Heart right ventricle (tissue), 16 donors: ENCODE measurements at regions not wholly inside any gene's neighbourhood (a gene's known extent, or its start where the extent isn't known, plus 50 kb on each side); places are given as distances from the start of the nearest gene placed in this dataset.

Experiments used
- ATAC-seq, 8 donors: fragments of 200-7000 bp; cut with Tn5 transposase; one replicate each; pipeline ENCODE4 v1.9.1; 2020; ENCODE audit warnings: mild to moderate bottlenecking in 8 of 8, moderate library complexity in 8 of 8, moderate number of reproducible peaks in 1 of 8
- DNase-seq, 2 donors: peaks; one replicate each; pipeline ENCODE4 v3.0.0-alpha.2; 2020
- H3K27ac ChIP-seq, 10 donors: fragments of 200-600 bp; sonication (generic) in 2 of 10; one replicate each; pipeline versions ENCODE4 v1.5.0 to v1.8.0; 2020 to 2022; ENCODE audit warnings: mild to moderate bottlenecking in 3 of 10
- H3K27me3 ChIP-seq, 7 donors: fragments of 200-600 bp; one replicate each; pipeline ENCODE4 v1.8.0; 2021 to 2022; ENCODE audit warnings: mild to moderate bottlenecking in 2 of 7
- H3K36me3 ChIP-seq, 9 donors: fragments of 200-600 bp; sonication (generic) in 1 of 9; one replicate each; pipeline versions ENCODE4 v1.5.0 to v1.8.0; 2020 to 2022; ENCODE audit warnings: mild to moderate bottlenecking in 2 of 9
- H3K4me1 ChIP-seq, 9 donors: fragments of 200-600 bp; sonication (generic) in 1 of 9; one replicate each; pipeline versions ENCODE4 v1.5.0 to v1.8.0; 2020 to 2022; ENCODE audit warnings: mild to moderate bottlenecking in 4 of 9
- H3K4me3 ChIP-seq, 10 donors: fragments of 200-600 bp; sonication (generic) in 2 of 10; one replicate each; pipeline versions ENCODE4 v1.5.0 to v1.8.0; 2020 to 2022; ENCODE audit warnings: mild to moderate bottlenecking in 7 of 10, moderate library complexity in 2 of 10
- H3K9me3 ChIP-seq, 11 donors: fragments of 200-600 bp in 10 of 11; sonication (generic) in 2 of 11; one replicate each; pipeline versions ENCODE4 v1.5.0 to v1.8.0; 2013 to 2022; ENCODE audit warnings: mild to moderate bottlenecking in 2 of 11, control low read depth in 1 of 11, moderate library complexity in 1 of 11
- CTCF ChIP-seq, 9 donors: fragments of 200-600 bp; sonication (generic) in 2 of 9; IDR thresholded peaks; one replicate each; pipeline versions ENCODE4 v1.5.0 to v1.8.0; 2021 to 2022; ENCODE audit warnings: antibody characterized with exemption in 9 of 9, mild to moderate bottlenecking in 5 of 9, moderate library complexity in 1 of 9
- WGBS, 2 donors: extraction: QIAGEN DNeasy Blood & Tissue Kit; methylation state at CpG; one replicate each; pipeline ENCODE4 v1.1.7; 2013; ENCODE audit warnings: inconsistent platforms in 1 of 2; 5-methylcytosine and 5-hydroxymethylcytosine counted together
- intact Hi-C, 10 donors: fragments of 100-400 bp; cut with DNase I; formaldehyde crosslinking; loops; one replicate each; pipeline versions ENCODE4 v1.11.1 to v1.14.2; 2022
- donor health status: Arrhythmogenic right ventricular cardiomyopathy.
- donor health status: ischemic (EF 13 %, LVEDD 7.1; RV severe dilation, severe dysfunction).
- donor health status: healthy with polysubstance abuse.
- donor health status: DM: no; HTN: yes; CAD: no.
- donor health status: DM: no; HTN: no; CAD: no.
- donor health status: ischemic (EF 25% LVEDD 6.9; RV normal size, moderate dysfunction).
- donor health status: ischemic (EF 25% LVEDD 5.7; RV mildly dilated, moderate dysfunction).
- donor health status: healthy.
- donor health status: DM: yes; HTN: yes; CAD: no.
- donor health status: Ischemic cardiomyopathy.
- donor health status: ischemic (EF 35%, LVEDD 5.7; RV mildly dilated, moderate dysfunction).
- donor health status: nonischemic (EF 11% LVEDD 7.7; RV severe dilation, severe dysfunction).
- donor health status: DM: yes; HTN: yes; CAD: no.
- donor health status: PGD.
- donor health status: ischemic (EF 29% LVEDD 5.4; RV normal size, mild dysfunction).
- donor health status: nonischemic (EF 23%, LVEDD 6.1; RV moderate dilation, normal function).

- H3K4me1 ChIP-seq = peaks cover 0 to 19% (median 5%) of the 10 kb centered on the region in 9 donors
- WGBS, 2 donors = 51 to 59% methylated on average over 8 of the region's 8 CpGs
- no peak for ATAC-seq
- intact Hi-C loops = loop anchor here in 8 of 10 donors (5.0 to 10.0 kb wide), 12 partner anchors 203 to 1026 kb away; partner anchors contain the start of gene EDN1 (in 1 of the 8)
- H3K27ac ChIP-seq = peak overlapping the region in 1 of 10 donors; percentile 15
- no peak for TF ChIP-seq CTCF (IDR thresholded peaks at IDR 0.05)
- H3K36me3 ChIP-seq = no peaks in the 10 kb centered on the region
- no peak for DNase-seq
- no peaks in the 10 kb centered on the region for H3K9me3 ChIP-seq
- no peak overlapping the region for H3K4me3 ChIP-seq
- H3K27me3 ChIP-seq = no peaks in the 10 kb centered on the region
These were observed 108.3 kb upstream of the PHACTR1 start for GRCh38 chr6:12608016-12608860.

- H3K27ac ChIP-seq = peak overlapping the region in 1 of 10 donors; percentile 15
- DNase-seq (no peak), ATAC-seq (no peak)
- H3K9me3 ChIP-seq = no peaks in the 10 kb centered on the region
- peaks cover 0 to 18% (median 5%) of the 10 kb centered on the region in 9 donors for H3K4me1 ChIP-seq
- no peak for TF ChIP-seq CTCF (IDR thresholded peaks at IDR 0.05)
- intact Hi-C loops = loop anchor here in 8 of 10 donors (5.0 to 10.0 kb wide), 12 partner anchors 204 to 1027 kb away; partner anchors contain the start of gene EDN1 (in 1 of the 8)
- WGBS, 2 donors = 81 to 90% methylated on average over 3 of the region's 3 CpGs
- no peaks in the 10 kb centered on the region for H3K27me3 ChIP-seq
- no peaks in the 10 kb centered on the region for H3K36me3 ChIP-seq
- no peak overlapping the region for H3K4me3 ChIP-seq
These were observed 107.7 kb upstream of the PHACTR1 start for GRCh38 chr6:12608874-12609273.

- H3K27me3 ChIP-seq = no peaks in the 10 kb centered on the region
- H3K4me3 ChIP-seq = no peak overlapping the region
- DNase-seq (no peak), ATAC-seq (no peak)
- H3K9me3 ChIP-seq = no peaks in the 10 kb centered on the region
- intact Hi-C loops = loop anchor here in 8 of 10 donors (5.0 to 10.0 kb wide), 12 partner anchors 205 to 1027 kb away; partner anchors contain the start of gene EDN1 (in 1 of the 8)
- peaks cover 0 to 18% (median 5%) of the 10 kb centered on the region in 9 donors for H3K4me1 ChIP-seq
- no peak for TF ChIP-seq CTCF (IDR thresholded peaks at IDR 0.05)
- no peak overlapping the region for H3K27ac ChIP-seq
- 88 to 92% methylated on average over 3 of the region's 3 CpGs for WGBS, 2 donors
- H3K36me3 ChIP-seq = no peaks in the 10 kb centered on the region
These were observed 106.8 kb upstream of the PHACTR1 start for GRCh38 chr6:12609751-12610150.

GRCh38 chr6:12610862-12611261, 105.7 kb upstream of the PHACTR1 start:
- Histone ChIP-seq H3K27ac (no peak overlapping the region), H3K9me3 (no peaks in the 10 kb centered on the region), H3K4me3 (no peak overlapping the region), H3K36me3 (no peaks in the 10 kb centered on the region), H3K27me3 (no peaks in the 10 kb centered on the region), H3K4me1 (peaks cover 0 to 18% (median 5%) of the 10 kb centered on the region in 9 donors)
- DNase-seq (no peak), ATAC-seq (peak in 2 of 8 donors; percentile 55 to 59)
- 74 to 82% methylated on average over 5 of the region's 5 CpGs for WGBS, 2 donors
- intact Hi-C loops = no loop called here
- TF ChIP-seq CTCF (IDR thresholded peaks at IDR 0.05) = no peak
